Endodermal cell (in vitro differentiated cells): ENCODE measurements at regions not wholly inside any gene's neighbourhood (a gene's known extent, or its start where the extent isn't known, plus 50 kb on each side); places are given as distances from the start of the nearest gene placed in this dataset.

Source experiments
- DNase-seq: peaks from one replicate; pipeline ENCODE4 v3.0.0-alpha.2; 2017
- H3K27ac ChIP-seq: 2 replicates; pipeline ENCODE4 v1.5.1; 2013; ENCODE audit warnings: mild to moderate bottlenecking, low read depth, low read length, moderate library complexity
- H3K27me3 ChIP-seq: 2 replicates; pipeline ENCODE4 v1.6.1; 2013; ENCODE audit warnings: mild to moderate bottlenecking, low read length, moderate library complexity; ENCODE audit not compliant: insufficient read depth, control insufficient read depth, poor library complexity, severe bottlenecking
- H3K36me3 ChIP-seq: 2 replicates; pipeline ENCODE4 v1.7.0; 2013; ENCODE audit warnings: mild to moderate bottlenecking, low read length, moderate library complexity; ENCODE audit not compliant: control insufficient read depth, insufficient read depth
- H3K4me1 ChIP-seq: one replicate; pipeline ENCODE4 v1.7.0; 2013; ENCODE audit warnings: low read length; ENCODE audit not compliant: control insufficient read depth, insufficient read depth
- H3K4me3 ChIP-seq: 2 replicates; pipeline ENCODE4 v1.5.1; 2013; ENCODE audit warnings: mild to moderate bottlenecking, low read length, moderate library complexity
- H3K9ac ChIP-seq: 2 replicates; pipeline ENCODE4 v1.6.1; 2013; ENCODE audit warnings: mild to moderate bottlenecking, low read length, moderate library complexity; ENCODE audit not compliant: poor library complexity, severe bottlenecking; ENCODE audit errors: extremely low read depth
- H3K9me3 ChIP-seq: 2 replicates; pipeline ENCODE4 v1.6.1; 2013; ENCODE audit warnings: mild to moderate bottlenecking, low read length, moderate library complexity; ENCODE audit not compliant: control insufficient read depth
- H3K27ac Mint-ChIP-seq: 2 replicates; pipeline ENCODE4 v1.8.0; 2020; ENCODE audit warnings: mixed read lengths
- H3K27me3 Mint-ChIP-seq: 2 replicates; pipeline ENCODE4 v1.8.0; 2021; ENCODE audit warnings: mild to moderate bottlenecking, mixed read lengths; ENCODE audit not compliant: insufficient read depth
- H3K36me3 Mint-ChIP-seq: 2 replicates; pipeline ENCODE4 v1.8.0; 2020; ENCODE audit warnings: low read depth, mixed read lengths
- H3K4me1 Mint-ChIP-seq: 2 replicates; pipeline ENCODE4 v1.8.0; 2020; ENCODE audit warnings: mixed read lengths
- H3K4me3 Mint-ChIP-seq: 2 replicates; pipeline ENCODE4 v1.8.0; 2020; ENCODE audit warnings: mild to moderate bottlenecking, moderate library complexity, mixed read lengths
- H3K9me3 Mint-ChIP-seq: 2 replicates; pipeline ENCODE4 v1.8.0; 2020; ENCODE audit warnings: mild to moderate bottlenecking, mixed read lengths
- CTCF ChIP-seq: fragments of 200-600 bp; sonication (generic); conservative IDR thresholded peaks from 2 replicates; pipeline ENCODE4 v1.5.0; 2021; ENCODE audit warnings: antibody characterized with exemption, mild to moderate bottlenecking
- WGBS, 2 experiments: methylation state at CpG; one replicate each; pipeline versions ENCODE4 v1.1.5 to v1.1.7; 2013; ENCODE audit warnings: missing lambda C conversion rate in 2 of 2, mixed read lengths in 1 of 2; ENCODE audit not compliant: insufficient coverage in 1 of 2, insufficient read length in 1 of 2; 5-methylcytosine and 5-hydroxymethylcytosine counted together

- Mint-ChIP-seq H3K4me1 (peaks cover 10% of the 10 kb centered on the region), H3K27ac (no peak overlapping the region), H3K36me3 (no peaks in the 10 kb centered on the region), H3K4me3 (no peak overlapping the region), H3K27me3 (peaks cover 2% of the 10 kb centered on the region), H3K9me3 (no peaks in the 10 kb centered on the region)
- no peaks in the 10 kb centered on the region for H3K9me3 ChIP-seq
- no peaks in the 10 kb centered on the region for H3K27me3 ChIP-seq
- no peak overlapping the region for H3K9ac ChIP-seq
- no peak overlapping the region for H3K27ac ChIP-seq
- H3K36me3 ChIP-seq = no peaks in the 10 kb centered on the region
- 85 to 93% methylated on average over 2 to 3 of the region's 3 CpGs for WGBS, 2 experiments
- DNase-seq = no peak
- H3K4me3 ChIP-seq = no peak overlapping the region
- peaks cover 8% of the 10 kb centered on the region for H3K4me1 ChIP-seq
- no peak for TF ChIP-seq CTCF
These were observed 385.2 kb downstream of the TNS3 start for GRCh38 chr7:47196737-47197136.

- Mint-ChIP-seq H3K4me1 (peaks cover 12% of the 10 kb centered on the region), H3K27ac (no peak overlapping the region), H3K27me3 (peaks cover 2% of the 10 kb centered on the region), H3K9me3 (no peaks in the 10 kb centered on the region), H3K36me3 (no peaks in the 10 kb centered on the region), H3K4me3 (no peak overlapping the region)
- no peak for DNase-seq
- H3K4me3 ChIP-seq = no peak overlapping the region
- H3K36me3 ChIP-seq = no peaks in the 10 kb centered on the region
- no peak for TF ChIP-seq CTCF
- no peaks in the 10 kb centered on the region for H3K27me3 ChIP-seq
- no peak overlapping the region for H3K27ac ChIP-seq
- no peak overlapping the region for H3K9ac ChIP-seq
- WGBS, 2 experiments = 85 to 96% methylated on average over 3 of the region's 3 CpGs
- no peaks in the 10 kb centered on the region for H3K9me3 ChIP-seq
- H3K4me1 ChIP-seq = peaks cover 10% of the 10 kb centered on the region
These were observed 385.7 kb downstream of the TNS3 start for GRCh38 chr7:47196106-47196645.

GRCh38 chr7:47195641-47196040, 386.3 kb downstream of the TNS3 start:
- TF ChIP-seq CTCF = peak; percentile 76
- Mint-ChIP-seq H3K36me3 (no peaks in the 10 kb centered on the region), H3K4me3 (no peak overlapping the region), H3K4me1 (peaks cover 18% of the 10 kb centered on the region), H3K9me3 (no peaks in the 10 kb centered on the region), H3K27me3 (peaks cover 2% of the 10 kb centered on the region), H3K27ac (no peak overlapping the region)
- Histone ChIP-seq H3K36me3 (no peaks in the 10 kb centered on the region), H3K4me1 (peaks cover 10% of the 10 kb centered on the region), H3K9me3 (no peaks in the 10 kb centered on the region), H3K27me3 (no peaks in the 10 kb centered on the region), H3K9ac (no peak overlapping the region), H3K4me3 (no peak overlapping the region), H3K27ac (no peak overlapping the region)
- DNase-seq = peak; percentile 66
- WGBS, 2 experiments = 84 to 85% methylated on average over 4 to 6 of the region's 6 CpGs
